Immature natural killer cell (primary cell): ENCODE measurements at regions not wholly inside any gene's neighbourhood (a gene's known extent, or its start where the extent isn't known, plus 50 kb on each side); places are given as distances from the start of the nearest gene placed in this dataset.

Source experiments
- DNase-seq, 3 donors: peaks; one replicate each; pipeline ENCODE4 v3.0.0; 2022; ENCODE audit warnings: mixed read lengths in 1 of 3
- H3K27ac Mint-ChIP-seq, 6 donors: one replicate each; pipeline ENCODE4 v1.8.0; 2020; ENCODE audit warnings: mixed read lengths in 6 of 6, mild to moderate bottlenecking in 5 of 6, inconsistent platforms in 4 of 6, moderate library complexity in 3 of 6
- H3K27me3 Mint-ChIP-seq, 3 donors: one replicate each; pipeline ENCODE4 v1.8.0; 2020 to 2021; ENCODE audit warnings: low read depth in 3 of 3, mild to moderate bottlenecking in 3 of 3, mixed read lengths in 3 of 3, moderate library complexity in 3 of 3, inconsistent platforms in 1 of 3
- H3K36me3 Mint-ChIP-seq, 3 donors: one replicate each; pipeline ENCODE4 v1.8.0; 2020; ENCODE audit warnings: mixed read lengths in 3 of 3, inconsistent platforms in 2 of 3, mild to moderate bottlenecking in 2 of 3
- H3K4me1 Mint-ChIP-seq, 2 donors: one replicate each; pipeline ENCODE4 v1.8.0; 2020; ENCODE audit warnings: inconsistent platforms in 2 of 2, mild to moderate bottlenecking in 2 of 2, mixed read lengths in 2 of 2, moderate library complexity in 1 of 2
- H3K4me3 Mint-ChIP-seq, 5 donors: one replicate each; pipeline ENCODE4 v1.8.0; 2020; ENCODE audit warnings: mild to moderate bottlenecking in 5 of 5, mixed read lengths in 5 of 5, inconsistent platforms in 3 of 5, moderate library complexity in 3 of 5
- H3K9me3 Mint-ChIP-seq, 6 donors: one replicate each; pipeline ENCODE4 v1.8.0; 2020; ENCODE audit warnings: mild to moderate bottlenecking in 6 of 6, mixed read lengths in 6 of 6, inconsistent platforms in 4 of 6, moderate library complexity in 3 of 6

DNA sequence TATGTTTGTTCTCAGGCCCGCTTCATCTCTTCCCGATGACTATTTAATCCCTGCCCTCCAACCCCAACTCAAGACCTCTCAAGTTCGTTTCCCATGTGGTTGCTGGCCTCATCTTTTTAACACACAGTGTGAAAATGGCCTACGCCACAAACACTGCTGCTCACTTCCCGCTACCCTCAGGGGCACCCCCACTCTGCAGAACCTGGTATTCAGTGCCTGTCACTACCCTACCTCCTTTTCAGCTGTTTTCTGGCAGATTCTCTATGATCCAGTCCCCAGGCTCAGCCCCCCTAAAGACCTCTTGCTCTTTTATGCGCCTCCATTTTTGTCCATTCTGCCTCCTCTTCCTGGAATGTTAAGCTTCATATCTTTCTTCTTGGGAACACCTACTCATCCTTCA lies 152.6 kb upstream of the C1orf174 start:
- peaks cover 3 to 8% of the 10 kb centered on the region in 2 donors for H3K4me1 Mint-ChIP-seq
- DNase-seq = peak; percentile 3 to 7 (median 5)
- H3K27me3 Mint-ChIP-seq = peaks cover 2 to 4% (median 3%) of the 10 kb centered on the region in 3 donors
- peak overlapping the region in 1 of 5 donors; percentile 30 for H3K4me3 Mint-ChIP-seq
- H3K36me3 Mint-ChIP-seq = no peaks in the 10 kb centered on the region
- H3K27ac Mint-ChIP-seq = peak overlapping the region in 1 of 6 donors; percentile 24
- peaks cover 0 to 1% (median 0%) of the 10 kb centered on the region in 6 donors for H3K9me3 Mint-ChIP-seq

GRCh38 chr1:4053160-4053748 lies 153.2 kb upstream of the C1orf174 start:
- H3K27ac Mint-ChIP-seq = no peak overlapping the region
- no peak for DNase-seq
- H3K9me3 Mint-ChIP-seq = peaks cover 0 to 1% (median 0%) of the 10 kb centered on the region in 6 donors
- peaks cover 3 to 8% of the 10 kb centered on the region in 2 donors for H3K4me1 Mint-ChIP-seq
- H3K4me3 Mint-ChIP-seq = no peak overlapping the region
- H3K27me3 Mint-ChIP-seq = peaks cover 2 to 4% (median 3%) of the 10 kb centered on the region in 3 donors
- no peaks in the 10 kb centered on the region for H3K36me3 Mint-ChIP-seq

- Mint-ChIP-seq H3K4me1 (peaks cover 3 to 8% of the 10 kb centered on the region in 2 donors), H3K36me3 (no peaks in the 10 kb centered on the region), H3K4me3 (no peak overlapping the region), H3K27me3 (peaks cover under 1 to 4% (median 3%) of the 10 kb centered on the region in 3 donors), H3K9me3 (peaks cover 0 to 1% (median 0%) of the 10 kb centered on the region in 6 donors), H3K27ac (no peak overlapping the region)
- DNase-seq = no peak
These were observed 153.7 kb upstream of the C1orf174 start for GRCh38 chr1:4053774-4054173.

- Mint-ChIP-seq H3K9me3 (peaks cover 0 to 1% (median 0%) of the 10 kb centered on the region in 6 donors), H3K36me3 (no peaks in the 10 kb centered on the region), H3K27me3 (peaks cover 0 to 4% (median 0%) of the 10 kb centered on the region in 3 donors), H3K4me1 (peaks cover 3 to 8% of the 10 kb centered on the region in 2 donors), H3K27ac (no peak overlapping the region), H3K4me3 (no peak overlapping the region)
- no peak for DNase-seq
These were observed 155.4 kb upstream of the C1orf174 start for GRCh38 chr1:4055294-4055967.

GRCh38 chr1:4056422-4056821 lies 156.3 kb upstream of the C1orf174 start:
- H3K9me3 Mint-ChIP-seq = peaks cover 0 to 1% (median 0%) of the 10 kb centered on the region in 6 donors
- DNase-seq = no peak
- H3K27ac Mint-ChIP-seq = no peak overlapping the region
- peaks cover 0 to under 1% (median 0%) of the 10 kb centered on the region in 3 donors for H3K27me3 Mint-ChIP-seq
- no peak overlapping the region for H3K4me3 Mint-ChIP-seq
- peaks cover 3 to 8% of the 10 kb centered on the region in 2 donors for H3K4me1 Mint-ChIP-seq
- H3K36me3 Mint-ChIP-seq = no peaks in the 10 kb centered on the region

DNA sequence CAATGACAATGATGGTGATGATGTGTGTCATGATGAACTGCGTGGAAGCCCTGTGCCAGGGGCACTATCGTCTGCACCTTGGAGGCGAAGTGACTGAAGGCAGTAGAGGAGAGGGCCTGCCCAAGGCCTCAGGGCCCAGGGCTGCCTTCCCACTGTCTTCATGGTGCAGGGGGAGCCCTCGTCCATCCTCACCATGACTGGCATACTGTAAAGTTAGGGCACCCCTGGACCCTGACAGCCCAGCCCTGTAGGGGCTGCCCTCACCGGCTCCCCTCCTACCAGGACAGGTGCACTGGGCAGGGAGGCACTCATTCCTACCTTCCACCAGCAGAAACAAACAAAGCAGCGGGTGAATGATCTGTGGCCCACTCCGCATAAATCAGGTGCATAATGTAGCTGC lies 156.9 kb upstream of the C1orf174 start:
- H3K9me3 Mint-ChIP-seq = peaks cover 0 to 1% (median 0%) of the 10 kb centered on the region in 6 donors
- no peak overlapping the region for H3K27ac Mint-ChIP-seq
- peaks cover 3 to 8% of the 10 kb centered on the region in 2 donors for H3K4me1 Mint-ChIP-seq
- no peak for DNase-seq
- H3K27me3 Mint-ChIP-seq = no peaks in the 10 kb centered on the region
- H3K4me3 Mint-ChIP-seq = no peak overlapping the region
- no peaks in the 10 kb centered on the region for H3K36me3 Mint-ChIP-seq

- H3K4me1 Mint-ChIP-seq = peaks cover 2 to 5% of the 10 kb centered on the region in 2 donors
- H3K27ac Mint-ChIP-seq = no peak overlapping the region
- H3K36me3 Mint-ChIP-seq = no peaks in the 10 kb centered on the region
- no peaks in the 10 kb centered on the region for H3K27me3 Mint-ChIP-seq
- no peak overlapping the region for H3K4me3 Mint-ChIP-seq
- no peak for DNase-seq
- peaks cover 0 to 1% (median 0%) of the 10 kb centered on the region in 6 donors for H3K9me3 Mint-ChIP-seq
These were observed 157.5 kb upstream of the C1orf174 start for GRCh38 chr1:4057603-4058002.

- Mint-ChIP-seq H3K27ac (no peak overlapping the region), H3K36me3 (no peaks in the 10 kb centered on the region)
- no peak for DNase-seq
These were observed 158.1 kb upstream of the C1orf174 start for GRCh38 chr1:4058122-4058521.

DNA sequence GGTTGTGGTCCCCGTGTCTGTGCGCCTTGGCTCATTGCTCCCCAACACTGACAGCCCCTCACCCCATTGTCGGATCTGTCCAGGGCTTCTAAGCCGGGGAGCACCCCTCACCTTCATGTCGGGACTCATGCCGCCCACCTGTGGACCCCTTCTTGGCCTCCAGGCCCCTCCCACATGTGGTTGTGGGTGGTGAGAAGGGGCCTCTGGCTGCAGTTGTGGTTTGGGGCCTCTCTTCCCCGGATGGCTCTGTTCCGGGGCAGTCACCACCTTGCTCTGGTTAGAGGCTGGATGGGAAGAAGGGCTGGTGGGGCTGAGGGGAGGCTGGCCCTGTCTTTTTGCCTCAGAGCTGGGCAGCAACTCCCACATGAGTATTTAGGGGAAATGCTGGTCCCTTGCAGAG lies 158.6 kb upstream of the C1orf174 start:
- Mint-ChIP-seq H3K36me3 (no peaks in the 10 kb centered on the region), H3K4me3 (no peak overlapping the region), H3K27me3 (peaks cover 0 to 2% (median 0%) of the 10 kb centered on the region in 3 donors), H3K27ac (no peak overlapping the region), H3K4me1 (no peaks in the 10 kb centered on the region), H3K9me3 (no peaks in the 10 kb centered on the region)
- no peak for DNase-seq

More at GRCh38 chr1:4058122-4058521, 158.1 kb upstream of the C1orf174 start:
- Mint-ChIP-seq H3K27me3 (peaks cover 0 to 2% (median 0%) of the 10 kb centered on the region in 3 donors), H3K4me1 (peaks cover 0 to under 1% of the 10 kb centered on the region in 2 donors), H3K9me3 (no peaks in the 10 kb centered on the region), H3K4me3 (no peak overlapping the region)

DNA sequence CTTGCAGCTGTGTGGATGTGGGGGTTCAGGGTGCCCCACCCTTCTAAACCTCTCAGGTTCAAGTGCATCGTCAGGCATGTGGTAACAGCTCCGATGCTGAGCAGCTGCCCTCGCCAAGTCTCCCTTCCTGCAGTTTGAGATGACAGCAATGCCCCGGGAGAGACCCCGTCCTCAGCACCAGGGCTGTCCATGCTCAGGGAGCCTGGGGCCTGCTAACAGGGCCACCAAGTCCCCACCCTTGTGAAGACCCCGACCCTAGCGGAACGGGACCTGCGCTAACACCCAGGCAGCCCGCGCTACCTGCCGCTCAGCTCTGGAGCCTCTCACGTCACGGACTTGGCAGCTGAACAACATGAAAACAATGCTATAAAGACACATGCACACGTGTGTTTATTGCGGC lies 159.2 kb upstream of the C1orf174 start:
- H3K36me3 Mint-ChIP-seq = no peaks in the 10 kb centered on the region
- H3K27me3 Mint-ChIP-seq = peaks cover 0 to 2% (median 0%) of the 10 kb centered on the region in 3 donors
- H3K4me1 Mint-ChIP-seq = no peaks in the 10 kb centered on the region
- H3K4me3 Mint-ChIP-seq = no peak overlapping the region
- H3K27ac Mint-ChIP-seq = no peak overlapping the region
- DNase-seq = no peak
- no peaks in the 10 kb centered on the region for H3K9me3 Mint-ChIP-seq

GRCh38 chr1:4060850-4061249 lies 160.8 kb upstream of the C1orf174 start:
- H3K27ac Mint-ChIP-seq = no peak overlapping the region
- H3K9me3 Mint-ChIP-seq = no peaks in the 10 kb centered on the region
- no peaks in the 10 kb centered on the region for H3K36me3 Mint-ChIP-seq
- H3K4me3 Mint-ChIP-seq = no peak overlapping the region
- peaks cover 0 to 2% (median 0%) of the 10 kb centered on the region in 3 donors for H3K27me3 Mint-ChIP-seq
- no peaks in the 10 kb centered on the region for H3K4me1 Mint-ChIP-seq
- no peak for DNase-seq

DNA sequence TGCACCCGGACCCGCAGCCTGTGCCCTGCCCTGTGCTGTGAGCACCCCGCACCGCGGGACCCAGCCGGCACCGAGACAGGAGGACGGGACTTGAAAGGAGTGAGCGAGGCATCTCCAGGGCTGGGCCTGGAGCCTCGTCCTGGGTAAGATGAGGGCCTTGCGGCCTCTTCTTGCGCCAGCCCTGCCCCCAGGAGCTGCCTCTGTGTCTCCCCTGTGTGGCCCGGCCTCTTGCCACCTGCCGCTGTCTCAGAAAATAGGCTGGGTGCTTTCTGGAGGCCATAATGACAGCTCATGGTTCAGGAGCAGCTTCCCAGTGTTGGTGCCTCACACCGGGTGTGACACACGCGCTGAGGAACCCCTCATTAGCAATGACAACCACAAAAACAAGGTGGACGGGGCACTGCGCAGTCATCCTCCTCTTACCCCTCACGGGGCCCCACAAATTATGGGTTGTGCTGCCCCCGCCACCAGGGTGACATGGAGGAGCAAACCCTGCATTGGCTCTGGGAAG lies 161.5 kb upstream of the C1orf174 start:
- DNase-seq = no peak
- no peaks in the 10 kb centered on the region for H3K36me3 Mint-ChIP-seq
- peaks cover 0 to 2% (median 0%) of the 10 kb centered on the region in 3 donors for H3K27me3 Mint-ChIP-seq
- no peak overlapping the region for H3K27ac Mint-ChIP-seq
- no peaks in the 10 kb centered on the region for H3K9me3 Mint-ChIP-seq
- H3K4me3 Mint-ChIP-seq = no peak overlapping the region
- no peaks in the 10 kb centered on the region for H3K4me1 Mint-ChIP-seq

DNA sequence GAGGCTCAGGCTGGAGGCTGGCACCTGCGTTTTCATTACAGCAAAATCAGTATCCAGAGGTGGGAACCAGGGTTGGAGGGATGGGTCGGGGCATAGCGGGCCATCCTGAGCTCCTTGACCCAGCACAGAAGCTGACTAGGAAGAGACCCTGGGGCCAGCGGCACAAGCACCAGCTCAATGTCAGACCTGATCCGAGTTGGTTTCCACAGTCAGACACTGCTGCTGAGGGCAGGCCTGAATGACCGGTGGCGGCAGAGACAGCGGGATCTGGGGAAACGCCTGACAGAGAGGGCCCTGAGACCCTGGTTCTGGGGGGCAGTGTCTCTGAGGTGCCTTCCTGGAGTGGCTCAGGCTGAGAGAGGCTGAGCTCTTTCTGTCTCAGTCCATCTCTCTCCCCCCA lies 162.0 kb upstream of the C1orf174 start:
- no peak for DNase-seq
- no peaks in the 10 kb centered on the region for H3K9me3 Mint-ChIP-seq
- no peaks in the 10 kb centered on the region for H3K36me3 Mint-ChIP-seq
- H3K4me1 Mint-ChIP-seq = no peaks in the 10 kb centered on the region
- peaks cover 0 to 2% (median 0%) of the 10 kb centered on the region in 3 donors for H3K27me3 Mint-ChIP-seq
- no peak overlapping the region for H3K27ac Mint-ChIP-seq
- H3K4me3 Mint-ChIP-seq = no peak overlapping the region

DNA sequence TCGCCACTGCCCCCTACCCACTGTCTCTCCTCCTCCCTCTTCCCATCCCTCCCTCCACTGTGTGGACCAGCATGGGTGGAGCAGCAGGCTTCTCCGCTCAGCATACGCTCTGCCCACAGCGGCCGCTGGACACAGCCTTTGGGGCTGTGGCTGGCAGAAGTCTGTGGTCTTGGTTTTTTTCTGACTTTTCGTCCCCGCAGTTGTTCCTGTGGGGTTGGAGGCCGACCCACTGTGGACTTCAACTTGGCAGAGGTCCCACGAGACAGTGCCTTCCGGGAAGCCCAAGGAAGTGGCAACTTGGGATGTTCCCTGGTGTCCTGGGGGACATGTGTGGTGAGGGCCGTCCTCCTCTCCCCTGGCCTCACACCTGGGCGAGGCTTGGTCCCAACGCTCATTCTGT lies 162.5 kb upstream of the C1orf174 start:
- no peak overlapping the region for H3K27ac Mint-ChIP-seq
- H3K9me3 Mint-ChIP-seq = no peaks in the 10 kb centered on the region

More for the DNA sequence above, 162.5 kb upstream of the C1orf174 start:
- no peak for DNase-seq
- Mint-ChIP-seq H3K36me3 (no peaks in the 10 kb centered on the region), H3K4me3 (no peak overlapping the region), H3K4me1 (no peaks in the 10 kb centered on the region), H3K27me3 (peaks cover 0 to 2% (median 0%) of the 10 kb centered on the region in 3 donors)
